Sigmoid colon (tissue), 4 donors: ENCODE measurements at regions not wholly inside any gene's neighbourhood (a gene's known extent, or its start where the extent isn't known, plus 50 kb on each side); places are given as distances from the start of the nearest gene placed in this dataset.

Source experiments
- EP300 ChIP-seq, 4 donors: sonication (generic); formaldehyde crosslinking; IDR thresholded peaks; one replicate each; pipeline ENCODE4 v1.6.1; 2017; ENCODE audit warnings: antibody characterized with exemption in 4 of 4
- POLR2A ChIP-seq, 2 donors: fragments of 450-650 bp; IDR thresholded peaks; one replicate each; pipeline ENCODE4 v1.6.1; 2016; ENCODE audit warnings: antibody characterized with exemption in 2 of 2, mild to moderate bottlenecking in 2 of 2, moderate library complexity in 2 of 2
- TF ChIP-seq, protein P1 (sequence below), 4 experiments: fragments of 450-650 bp in 3 of 4; fragments of 200-600 bp in 1 of 4; IDR thresholded peaks; one replicate each; pipeline ENCODE4 v1.5.1; 2016 to 2019; ENCODE audit warnings: antibody characterized with exemption in 4 of 4, mild to moderate bottlenecking in 3 of 4, moderate library complexity in 2 of 4

DNA sequence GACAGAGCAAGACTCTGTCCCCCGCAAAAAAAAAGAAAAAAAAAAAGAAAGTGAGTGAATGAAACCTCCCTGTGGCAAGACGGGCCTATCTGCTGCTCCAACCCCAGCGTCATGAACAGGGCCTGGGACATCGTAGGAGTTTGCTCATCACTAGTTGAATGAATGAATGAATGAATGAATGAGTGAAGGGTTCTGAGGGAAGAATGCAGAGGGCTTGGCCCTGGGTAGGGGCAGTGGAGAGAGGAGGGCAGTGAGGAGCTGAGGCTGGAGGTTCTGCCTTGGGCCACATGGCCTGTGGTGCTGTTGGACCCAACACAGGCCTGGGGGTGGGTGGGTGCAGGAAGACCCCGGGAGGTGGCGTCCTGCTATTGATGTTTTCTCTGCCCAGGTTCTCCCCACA, 125.5 kb upstream of the CIBAR2 start:
- TF ChIP-seq, protein P1, sequence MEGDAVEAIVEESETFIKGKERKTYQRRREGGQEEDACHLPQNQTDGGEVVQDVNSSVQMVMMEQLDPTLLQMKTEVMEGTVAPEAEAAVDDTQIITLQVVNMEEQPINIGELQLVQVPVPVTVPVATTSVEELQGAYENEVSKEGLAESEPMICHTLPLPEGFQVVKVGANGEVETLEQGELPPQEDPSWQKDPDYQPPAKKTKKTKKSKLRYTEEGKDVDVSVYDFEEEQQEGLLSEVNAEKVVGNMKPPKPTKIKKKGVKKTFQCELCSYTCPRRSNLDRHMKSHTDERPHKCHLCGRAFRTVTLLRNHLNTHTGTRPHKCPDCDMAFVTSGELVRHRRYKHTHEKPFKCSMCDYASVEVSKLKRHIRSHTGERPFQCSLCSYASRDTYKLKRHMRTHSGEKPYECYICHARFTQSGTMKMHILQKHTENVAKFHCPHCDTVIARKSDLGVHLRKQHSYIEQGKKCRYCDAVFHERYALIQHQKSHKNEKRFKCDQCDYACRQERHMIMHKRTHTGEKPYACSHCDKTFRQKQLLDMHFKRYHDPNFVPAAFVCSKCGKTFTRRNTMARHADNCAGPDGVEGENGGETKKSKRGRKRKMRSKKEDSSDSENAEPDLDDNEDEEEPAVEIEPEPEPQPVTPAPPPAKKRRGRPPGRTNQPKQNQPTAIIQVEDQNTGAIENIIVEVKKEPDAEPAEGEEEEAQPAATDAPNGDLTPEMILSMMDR (IDR thresholded peaks at IDR 0.05), result no peak
- TF ChIP-seq EP300 (IDR thresholded peaks at IDR 0.05), result no peak
- TF ChIP-seq POLR2A (IDR thresholded peaks at IDR 0.05), result no peak
